OCI-LY1 (cell line): ENCODE measurements at regions not wholly inside any gene's neighbourhood (a gene's known extent, or its start where the extent isn't known, plus 50 kb on each side); places are given as distances from the start of the nearest gene placed in this dataset.
"Not testable (repeated sequence)": the region's sequence is repeated elsewhere in the genome, so short reads cannot be mapped to it uniquely, and the experiment has no call there.

Source experiments
- H2AFZ ChIP-seq: fragments of 200-600 bp; sonication (generic), shearing (Covaris generic); 2 replicates; pipeline ENCODE4 v1.6.0; 2014; ENCODE audit warnings: antibody characterized with exemption, mild to moderate bottlenecking, low read length
- H3F3A ChIP-seq: fragments of 200-600 bp; sonication (generic), shearing (Covaris generic); 2 replicates; pipeline ENCODE4 v1.6.0; 2014; ENCODE audit warnings: mild to moderate bottlenecking, antibody characterized with exemption, low read length, moderate library complexity; ENCODE audit not compliant: insufficient read depth
- H3K27ac ChIP-seq: fragments of 200-600 bp; sonication (generic); 2 replicates; pipeline ENCODE4 v1.5.1; 2014; ENCODE audit warnings: low read length, mixed run types, mild to moderate bottlenecking, low read depth; ENCODE audit not compliant: poor library complexity, severe bottlenecking
- H3K27me3 ChIP-seq: fragments of 200-600 bp; sonication (generic); 2 replicates; pipeline ENCODE4 v1.6.0; 2014; ENCODE audit warnings: antibody characterized with exemption, mild to moderate bottlenecking, low read length, moderate library complexity; ENCODE audit not compliant: insufficient read depth
- H3K36me3 ChIP-seq: fragments of 200-600 bp; sonication (generic); 2 replicates; pipeline ENCODE4 v1.6.1; 2014; ENCODE audit warnings: mild to moderate bottlenecking, antibody characterized with exemption, low read length, moderate library complexity, mixed read lengths; ENCODE audit not compliant: insufficient read depth
- H3K4me1 ChIP-seq: fragments of 200-600 bp; sonication (generic); 2 replicates; pipeline ENCODE4 v1.5.1; 2014; ENCODE audit warnings: mild to moderate bottlenecking, low read length, moderate library complexity; ENCODE audit not compliant: insufficient read depth, severe bottlenecking
- H3K4me2 ChIP-seq: fragments of 200-600 bp; sonication (generic), shearing (Covaris generic); 2 replicates; pipeline ENCODE4 v1.6.1; 2014; ENCODE audit warnings: low read length
- H3K4me3 ChIP-seq: fragments of 200-600 bp; sonication (generic); 2 replicates; pipeline ENCODE4 v1.5.1; 2014; ENCODE audit warnings: low read length, low read depth, mild to moderate bottlenecking, mixed read lengths; ENCODE audit not compliant: poor library complexity, severe bottlenecking
- H3K79me2 ChIP-seq: fragments of 200-600 bp; shearing (Covaris generic); 2 replicates; pipeline ENCODE4 v1.6.1; 2016; ENCODE audit warnings: mixed run types, low read length, mixed read lengths; ENCODE audit not compliant: insufficient read depth
- H3K9ac ChIP-seq: fragments of 200-600 bp; sonication (generic), shearing (Covaris generic); 2 replicates; pipeline ENCODE4 v1.6.1; 2014; ENCODE audit warnings: mild to moderate bottlenecking, low read length, mixed read lengths
- H3K9me2 ChIP-seq: fragments of 200-600 bp; sonication (generic), shearing (Covaris generic); 2 replicates; pipeline ENCODE4 v1.6.1; 2014; ENCODE audit warnings: low read depth, mild to moderate bottlenecking, low read length, mixed read lengths
- H3K9me3 ChIP-seq: fragments of 200-600 bp; shearing (Covaris generic); 2 replicates; pipeline ENCODE4 v1.6.1; 2014; ENCODE audit warnings: low read length, mixed read lengths
- H4K20me1 ChIP-seq: fragments of 200-600 bp; sonication (generic), shearing (Covaris generic); 2 replicates; pipeline ENCODE4 v1.6.0; 2016; ENCODE audit warnings: mild to moderate bottlenecking, low read length; ENCODE audit not compliant: insufficient read depth
- CTCF ChIP-seq: fragments of 200-600 bp; sonication (generic), shearing (Covaris generic); IDR thresholded peaks from 2 replicates; pipeline ENCODE4 v1.5.1; 2017; ENCODE audit warnings: mild to moderate bottlenecking, antibody characterized with exemption, low read length, moderate library complexity, mixed read lengths
- EZH2 ChIP-seq: fragments of 200-600 bp; sonication (generic), shearing (Covaris generic); IDR thresholded peaks from 2 replicates; pipeline ENCODE4 v1.8.0; 2017; ENCODE audit warnings: borderline replicate concordance, mixed run types, mild to moderate bottlenecking, antibody characterized with exemption, low read length, moderate library complexity, mixed read lengths

GRCh38 chr7:142470544-142470830, 212.6 kb upstream of the PRSS58 start:
- Histone ChIP-seq H3K4me3 (no peak overlapping the region), H3K79me2 (no peaks in the 10 kb centered on the region), H3K4me2 (no peak overlapping the region), H2AFZ (no peak overlapping the region), H3K27ac (no peak overlapping the region), H3K27me3 (no peaks in the 10 kb centered on the region), H3K9me2 (no peaks in the 10 kb centered on the region), H3K4me1 (no peaks in the 10 kb centered on the region), H3F3A (no peaks in the 10 kb centered on the region), H3K36me3 (no peaks in the 10 kb centered on the region), H4K20me1 (no peaks in the 10 kb centered on the region), H3K9me3 (no peaks in the 10 kb centered on the region), H3K9ac (no peak overlapping the region)
- TF ChIP-seq EZH2 (no peak), CTCF (no peak)

GRCh38 chr7:142469696-142470543, 212.1 kb upstream of the PRSS58 start:
- Histone ChIP-seq H3F3A (no peaks in the 10 kb centered on the region), H3K27me3 (no peaks in the 10 kb centered on the region), H3K27ac (no peak overlapping the region), H3K4me3 (no peak overlapping the region), H3K9me3 (no peaks in the 10 kb centered on the region), H3K4me2 (no peak overlapping the region), H3K4me1 (no peaks in the 10 kb centered on the region), H3K36me3 (no peaks in the 10 kb centered on the region), H3K9ac (no peak overlapping the region), H3K9me2 (no peaks in the 10 kb centered on the region), H4K20me1 (no peaks in the 10 kb centered on the region), H3K79me2 (no peaks in the 10 kb centered on the region), H2AFZ (no peak overlapping the region)
- TF ChIP-seq CTCF (no peak), EZH2 (no peak)

GRCh38 chr7:142468871-142469665, 211.2 kb upstream of the PRSS58 start:
- TF ChIP-seq CTCF (no peak), EZH2 (no peak)
- Histone ChIP-seq H3K9me2 (no peaks in the 10 kb centered on the region), H3K4me2 (no peak overlapping the region), H3K36me3 (no peaks in the 10 kb centered on the region), H3K4me3 (no peak overlapping the region), H3F3A (no peaks in the 10 kb centered on the region), H3K9ac (no peak overlapping the region), H3K9me3 (no peaks in the 10 kb centered on the region), H3K27ac (no peak overlapping the region), H2AFZ (no peak overlapping the region), H4K20me1 (no peaks in the 10 kb centered on the region), H3K27me3 (no peaks in the 10 kb centered on the region), H3K4me1 (no peaks in the 10 kb centered on the region), H3K79me2 (no peaks in the 10 kb centered on the region)

GRCh38 chr7:142467056-142467655, 209.3 kb upstream of the PRSS58 start:
- not testable (repeated sequence) for H2AFZ ChIP-seq, H3K79me2 ChIP-seq, H3K27me3 ChIP-seq, H3K9me3 ChIP-seq, H3K4me2 ChIP-seq, H4K20me1 ChIP-seq, H3F3A ChIP-seq, H3K36me3 ChIP-seq, H3K4me3 ChIP-seq, H3K9me2 ChIP-seq, H3K4me1 ChIP-seq, H3K9ac ChIP-seq, H3K27ac ChIP-seq
